H9 (cell line): ENCODE measurements at regions not wholly inside any gene's neighbourhood (a gene's known extent, or its start where the extent isn't known, plus 50 kb on each side); places are given as distances from the start of the nearest gene placed in this dataset.

Experiments
- DNase-seq: peaks from one replicate; pipeline ENCODE4 v3.0.0-alpha.2; 2017
- H2AFZ ChIP-seq: one replicate; pipeline ENCODE4 v1.6.1; 2013; ENCODE audit warnings: mild to moderate bottlenecking, low read length, control low read depth, moderate library complexity
- H2AK5ac ChIP-seq: 2 replicates; pipeline ENCODE4 v1.6.1; 2013; ENCODE audit warnings: low read length, control low read depth, mixed read lengths; ENCODE audit not compliant: insufficient read length
- H2BK120ac ChIP-seq: one replicate; pipeline ENCODE4 v1.6.1; 2013; ENCODE audit warnings: low read depth, mild to moderate bottlenecking, low read length, control low read depth, inconsistent platforms; ENCODE audit not compliant: poor library complexity, severe bottlenecking
- H2BK12ac ChIP-seq: 2 replicates; pipeline ENCODE4 v1.6.1; 2013; ENCODE audit warnings: low read length, control low read depth, mixed read lengths, low read depth; ENCODE audit not compliant: insufficient read length
- H2BK15ac ChIP-seq: 2 replicates; pipeline ENCODE4 v1.6.1; 2013; ENCODE audit warnings: low read depth, low read length, control low read depth
- H2BK20ac ChIP-seq: one replicate; pipeline ENCODE4 v1.6.1; 2013; ENCODE audit warnings: low read depth, mild to moderate bottlenecking, low read length, control low read depth, inconsistent platforms; ENCODE audit not compliant: poor library complexity, severe bottlenecking
- H2BK5ac ChIP-seq: 2 replicates; pipeline ENCODE4 v1.6.1; 2013; ENCODE audit warnings: low read length, control low read depth, mixed read lengths; ENCODE audit not compliant: insufficient read length
- H3K14ac ChIP-seq: 2 replicates; pipeline ENCODE4 v1.6.1; 2013; ENCODE audit warnings: low read length, control low read depth; ENCODE audit not compliant: insufficient read depth
- H3K18ac ChIP-seq: 2 replicates; pipeline ENCODE4 v1.6.1; 2013; ENCODE audit warnings: low read depth, mild to moderate bottlenecking, mixed read lengths, low read length, control low read depth; ENCODE audit not compliant: insufficient read length
- H3K23ac ChIP-seq: 2 replicates; pipeline ENCODE4 v1.6.1; 2013; ENCODE audit warnings: low read length, control low read depth, mixed read lengths, low read depth; ENCODE audit not compliant: insufficient read length
- H3K23me2 ChIP-seq: 2 replicates; pipeline ENCODE4 v1.6.1; 2013; ENCODE audit warnings: low read depth, mild to moderate bottlenecking, mixed read lengths, low read length, control low read depth; ENCODE audit not compliant: insufficient read length, poor library complexity, severe bottlenecking
- H3K27ac ChIP-seq: 2 replicates; pipeline ENCODE4 v1.5.1; 2013; ENCODE audit warnings: low read length, control low read depth, mixed read lengths, low read depth; ENCODE audit not compliant: insufficient read length
- H3K27me3 ChIP-seq: 2 replicates; pipeline ENCODE4 v1.6.1; 2013; ENCODE audit warnings: low read length, control low read depth, inconsistent platforms; ENCODE audit not compliant: insufficient read depth
- H3K4ac ChIP-seq: 2 replicates; pipeline ENCODE4 v1.6.1; 2013; ENCODE audit warnings: low read depth, mild to moderate bottlenecking, control low read depth, inconsistent platforms, low read length, moderate library complexity
- H3K4me1 ChIP-seq: 2 replicates; pipeline ENCODE4 v1.6.1; 2013; ENCODE audit warnings: low read length, control low read depth, inconsistent platforms; ENCODE audit not compliant: insufficient read depth
- H3K4me2 ChIP-seq: 2 replicates; pipeline ENCODE4 v1.6.1; 2013; ENCODE audit warnings: low read length, control low read depth, mixed read lengths; ENCODE audit not compliant: insufficient read length, insufficient read depth
- H3K56ac ChIP-seq: 2 replicates; pipeline ENCODE4 v1.6.1; 2013; ENCODE audit warnings: low read depth, mild to moderate bottlenecking, mixed read lengths, low read length, control low read depth; ENCODE audit not compliant: insufficient read length
- H3K79me1 ChIP-seq: 2 replicates; pipeline ENCODE4 v1.6.1; 2013; ENCODE audit warnings: low read depth, mild to moderate bottlenecking, moderate library complexity, low read length, control low read depth, inconsistent platforms; ENCODE audit not compliant: insufficient read depth, poor library complexity, severe bottlenecking
- H3K79me2 ChIP-seq: 2 replicates; pipeline ENCODE4 v1.6.1; 2013; ENCODE audit warnings: low read length, control low read depth, inconsistent platforms; ENCODE audit not compliant: insufficient read depth
- H3K9ac ChIP-seq: 2 replicates; pipeline ENCODE4 v1.6.1; 2013; ENCODE audit warnings: low read length, control low read depth, mixed read lengths; ENCODE audit not compliant: insufficient read length; ENCODE audit errors: extremely low read depth
- H3K9me3 ChIP-seq: one replicate; pipeline ENCODE4 v1.6.1; 2013; ENCODE audit warnings: low read depth, low read length, inconsistent platforms; ENCODE audit not compliant: control insufficient read depth
- H3T11ph ChIP-seq: one replicate; pipeline ENCODE4 v1.6.1; 2013; ENCODE audit warnings: mild to moderate bottlenecking, low read length, control low read depth, inconsistent platforms
- H4K20me1 ChIP-seq: one replicate; pipeline ENCODE4 v1.6.1; 2013; ENCODE audit not compliant: control insufficient read depth, insufficient read length, insufficient read depth
- H4K5ac ChIP-seq: 2 replicates; pipeline ENCODE4 v1.6.1; 2013; ENCODE audit warnings: low read depth, mild to moderate bottlenecking, mixed read lengths, low read length, control low read depth; ENCODE audit not compliant: insufficient read length
- H4K8ac ChIP-seq: replicated peaks from 2 replicates; pipeline ENCODE4 v1.6.1; 2013; ENCODE audit warnings: low read length, control low read depth, mixed read lengths, low read depth; ENCODE audit not compliant: insufficient read length
- H4K91ac ChIP-seq: 2 replicates; pipeline ENCODE4 v1.6.1; 2013; ENCODE audit warnings: low read depth, mild to moderate bottlenecking, moderate library complexity, mixed read lengths, low read length, control low read depth; ENCODE audit not compliant: insufficient read length
- H3K27ac Mint-ChIP-seq, 3 experiments: 2 replicates in 2 of 3; 3 replicates in 1 of 3; pipeline ENCODE4 v1.8.0; 2020 to 2021; ENCODE audit warnings: mixed read lengths in 3 of 3, mild to moderate bottlenecking in 1 of 3, moderate library complexity in 1 of 3
- H3K27me3 Mint-ChIP-seq: 2 replicates; pipeline ENCODE4 v1.8.0; 2021; ENCODE audit warnings: low read depth, mild to moderate bottlenecking, moderate library complexity, mixed read lengths
- H3K36me3 Mint-ChIP-seq, 3 experiments: 2 replicates in 2 of 3; 3 replicates in 1 of 3; pipeline ENCODE4 v1.8.0; 2020 to 2021; ENCODE audit warnings: low read depth in 3 of 3, mixed read lengths in 3 of 3; ENCODE audit not compliant: insufficient read depth in 1 of 3
- H3K4me1 Mint-ChIP-seq, 2 experiments: 2 replicates each; pipeline ENCODE4 v1.8.0; 2020; ENCODE audit warnings: mixed read lengths in 2 of 2
- H3K4me3 Mint-ChIP-seq, 2 experiments: 2 replicates in 1 of 2; 3 replicates in 1 of 2; pipeline ENCODE4 v1.8.0; 2020 to 2021; ENCODE audit warnings: mild to moderate bottlenecking in 2 of 2, mixed read lengths in 2 of 2, moderate library complexity in 1 of 2
- H3K9me3 Mint-ChIP-seq, 2 experiments: 2 replicates in 1 of 2; 3 replicates in 1 of 2; pipeline ENCODE4 v1.8.0; 2020; ENCODE audit warnings: mild to moderate bottlenecking in 2 of 2, mixed read lengths in 2 of 2, moderate library complexity in 1 of 2
- CTCF ChIP-seq: fragments of 200-600 bp; sonication (generic); conservative IDR thresholded peaks from 3 replicates; pipeline ENCODE4 v1.8.0; 2021; ENCODE audit warnings: antibody characterized with exemption, mild to moderate bottlenecking
- WGBS: extraction: QIAGEN DNeasy Blood & Tissue Kit; methylation state at CpG from one replicate; pipeline ENCODE4 v1.1.7; 2013; ENCODE audit warnings: missing lambda C conversion rate, low lambda C conversion rate, mixed read lengths; ENCODE audit not compliant: insufficient read length; ENCODE audit errors: extremely low coverage; 5-methylcytosine and 5-hydroxymethylcytosine counted together

GRCh38 chr7:145655666-145656065, 460.9 kb upstream of the CNTNAP2 start:
- Histone ChIP-seq H4K91ac (no peak overlapping the region), H3K4ac (no peak overlapping the region), H3K9me3 (no peaks in the 10 kb centered on the region), H2AK5ac (no peak overlapping the region), H3K4me1 (no peaks in the 10 kb centered on the region), H2BK5ac (no peak overlapping the region), H3T11ph (no peak overlapping the region), H4K20me1 (no peaks in the 10 kb centered on the region), H4K5ac (no peak overlapping the region), H3K9ac (no peak overlapping the region), H3K23ac (no peak overlapping the region), H2BK15ac (no peak overlapping the region), H3K23me2 (no peaks in the 10 kb centered on the region), H3K14ac (no peak overlapping the region), H2BK12ac (no peak overlapping the region), H2BK20ac (no peak overlapping the region), H3K79me1 (no peaks in the 10 kb centered on the region), H3K18ac (no peak overlapping the region), H3K79me2 (no peaks in the 10 kb centered on the region), H2AFZ (no peak overlapping the region), H3K4me2 (no peak overlapping the region), H4K8ac (no peak overlapping the region), H2BK120ac (no peak overlapping the region), H3K27ac (no peak overlapping the region), H3K27me3 (no peaks in the 10 kb centered on the region), H3K56ac (no peak overlapping the region)
- WGBS, result no CpG with 5 or more reads among the region's 1 CpG
- Mint-ChIP-seq H3K4me3 (no peak overlapping the region), H3K9me3 (peaks cover 3 to 7% of the 10 kb centered on the region in 2 experiments), H3K27me3 (no peaks in the 10 kb centered on the region; the same call in 1 of the 2 replicates), H3K27ac (no peak overlapping the region), H3K36me3 (peaks cover 0 to 4% (median 2%) of the 10 kb centered on the region in 3 experiments; a peak in 4 of 7 replicates), H3K4me1 (no peaks in the 10 kb centered on the region)
- no peak for TF ChIP-seq CTCF
- no peak for DNase-seq
